ENCODE measurements at regions not wholly inside any gene's neighbourhood (a gene's known extent, or its start where the extent isn't known, plus 50 kb on each side); places are given as distances from the start of the nearest gene placed in this dataset.

DNA sequence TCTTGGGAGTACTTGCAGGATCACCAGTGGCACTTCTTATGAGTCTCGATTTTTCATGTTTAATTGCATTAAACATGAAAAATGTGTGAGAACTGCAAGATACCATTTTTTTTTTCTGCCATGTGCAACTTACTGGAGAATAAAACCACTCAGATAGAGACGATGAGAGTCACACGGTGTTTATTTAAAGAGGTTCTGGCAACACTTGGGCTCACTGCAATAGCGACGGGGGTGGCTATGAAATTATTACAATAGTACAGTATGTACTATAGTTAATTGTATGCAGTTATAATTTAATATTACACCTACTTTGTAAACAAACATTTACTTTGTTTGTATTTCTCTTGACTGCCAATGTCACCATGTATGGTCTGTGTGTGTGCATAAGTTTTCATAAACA is 479.8 kb downstream of the NUP35 start:
- TF ChIP-seq, protein P1, sequence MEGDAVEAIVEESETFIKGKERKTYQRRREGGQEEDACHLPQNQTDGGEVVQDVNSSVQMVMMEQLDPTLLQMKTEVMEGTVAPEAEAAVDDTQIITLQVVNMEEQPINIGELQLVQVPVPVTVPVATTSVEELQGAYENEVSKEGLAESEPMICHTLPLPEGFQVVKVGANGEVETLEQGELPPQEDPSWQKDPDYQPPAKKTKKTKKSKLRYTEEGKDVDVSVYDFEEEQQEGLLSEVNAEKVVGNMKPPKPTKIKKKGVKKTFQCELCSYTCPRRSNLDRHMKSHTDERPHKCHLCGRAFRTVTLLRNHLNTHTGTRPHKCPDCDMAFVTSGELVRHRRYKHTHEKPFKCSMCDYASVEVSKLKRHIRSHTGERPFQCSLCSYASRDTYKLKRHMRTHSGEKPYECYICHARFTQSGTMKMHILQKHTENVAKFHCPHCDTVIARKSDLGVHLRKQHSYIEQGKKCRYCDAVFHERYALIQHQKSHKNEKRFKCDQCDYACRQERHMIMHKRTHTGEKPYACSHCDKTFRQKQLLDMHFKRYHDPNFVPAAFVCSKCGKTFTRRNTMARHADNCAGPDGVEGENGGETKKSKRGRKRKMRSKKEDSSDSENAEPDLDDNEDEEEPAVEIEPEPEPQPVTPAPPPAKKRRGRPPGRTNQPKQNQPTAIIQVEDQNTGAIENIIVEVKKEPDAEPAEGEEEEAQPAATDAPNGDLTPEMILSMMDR (optimal IDR thresholded peaks at IDR 0.05 in 1 of 3, IDR thresholded peaks at IDR 0.05 in 1 of 3, conservative IDR thresholded peaks at IDR 0.05 in 1 of 3; ENCODE audit: extremely low read depth in 1 of 3, insufficient read depth in 2 of 3, low read length in 3 of 3), result no peak
- no peak for TF ChIP-seq EZH2 (IDR thresholded peaks at IDR 0.05; ENCODE audit: low read length)

Data from keratinocyte (primary cell).